Tibial nerve (tissue), 4 donors: ENCODE measurements at regions not wholly inside any gene's neighbourhood (a gene's known extent, or its start where the extent isn't known, plus 50 kb on each side); places are given as distances from the start of the nearest gene placed in this dataset.

Source experiments
- EP300 ChIP-seq, 2 donors: sonication (generic); formaldehyde crosslinking; IDR thresholded peaks; one replicate each; pipeline ENCODE4 v1.6.1; 2017; ENCODE audit warnings: antibody characterized with exemption in 2 of 2, mild to moderate bottlenecking in 1 of 2
- POLR2A ChIP-seq, 2 donors: fragments of 450-650 bp; IDR thresholded peaks; one replicate each; pipeline ENCODE4 v1.6.1; 2017; ENCODE audit warnings: antibody characterized with exemption in 2 of 2, mild to moderate bottlenecking in 2 of 2, moderate library complexity in 2 of 2
- TF ChIP-seq, protein P1 (sequence below), 5 experiments: fragments of 200-600 bp in 3 of 5; fragments of 450-650 bp in 2 of 5; sonication (generic) in 3 of 5; IDR thresholded peaks; one replicate each; pipeline ENCODE4 v1.5.1; 2016 to 2019; ENCODE audit warnings: antibody characterized with exemption in 5 of 5, mild to moderate bottlenecking in 3 of 5, moderate library complexity in 2 of 5

DNA sequence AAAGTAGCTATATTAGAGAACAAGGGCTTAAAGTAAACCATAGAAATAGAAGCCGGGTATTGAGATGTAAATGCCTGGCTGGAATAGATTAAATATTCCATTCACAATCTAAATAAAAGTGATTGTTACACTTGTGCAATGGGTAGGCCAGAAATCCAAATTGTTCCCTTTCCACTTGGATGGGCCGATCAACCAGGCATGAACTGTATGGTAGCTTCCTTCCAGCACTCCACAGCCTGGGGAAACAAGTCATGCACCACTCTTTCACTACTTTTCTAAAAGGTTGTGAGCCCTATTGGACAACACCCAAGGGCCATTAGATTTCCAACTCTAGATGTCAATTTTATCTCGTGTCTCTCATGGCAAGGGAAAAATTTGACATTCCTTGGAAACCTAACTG lies 407.3 kb upstream of the HSFY2 start:
- TF ChIP-seq, protein P1, sequence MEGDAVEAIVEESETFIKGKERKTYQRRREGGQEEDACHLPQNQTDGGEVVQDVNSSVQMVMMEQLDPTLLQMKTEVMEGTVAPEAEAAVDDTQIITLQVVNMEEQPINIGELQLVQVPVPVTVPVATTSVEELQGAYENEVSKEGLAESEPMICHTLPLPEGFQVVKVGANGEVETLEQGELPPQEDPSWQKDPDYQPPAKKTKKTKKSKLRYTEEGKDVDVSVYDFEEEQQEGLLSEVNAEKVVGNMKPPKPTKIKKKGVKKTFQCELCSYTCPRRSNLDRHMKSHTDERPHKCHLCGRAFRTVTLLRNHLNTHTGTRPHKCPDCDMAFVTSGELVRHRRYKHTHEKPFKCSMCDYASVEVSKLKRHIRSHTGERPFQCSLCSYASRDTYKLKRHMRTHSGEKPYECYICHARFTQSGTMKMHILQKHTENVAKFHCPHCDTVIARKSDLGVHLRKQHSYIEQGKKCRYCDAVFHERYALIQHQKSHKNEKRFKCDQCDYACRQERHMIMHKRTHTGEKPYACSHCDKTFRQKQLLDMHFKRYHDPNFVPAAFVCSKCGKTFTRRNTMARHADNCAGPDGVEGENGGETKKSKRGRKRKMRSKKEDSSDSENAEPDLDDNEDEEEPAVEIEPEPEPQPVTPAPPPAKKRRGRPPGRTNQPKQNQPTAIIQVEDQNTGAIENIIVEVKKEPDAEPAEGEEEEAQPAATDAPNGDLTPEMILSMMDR (IDR thresholded peaks at IDR 0.05): no peak
- TF ChIP-seq POLR2A (IDR thresholded peaks at IDR 0.05) (no peak), EP300 (IDR thresholded peaks at IDR 0.05) (no peak)
